ENCODE measurements at regions not wholly inside any gene's neighbourhood (a gene's known extent, or its start where the extent isn't known, plus 50 kb on each side); places are given as distances from the start of the nearest gene placed in this dataset.

GRCh38 chr7:145539910-145540309 is 576.7 kb upstream of the CNTNAP2 start:
- no CpG with 5 or more reads among the region's 2 CpGs for WGBS (ENCODE audit: insufficient coverage)
- H3K4me3 Mint-ChIP-seq = no peak overlapping the region

GRCh38 chr7:145534301-145534700 is 582.3 kb upstream of the CNTNAP2 start:
- H3K27ac ChIP-seq (ENCODE audit: low read length in 2 of 2) = no peak overlapping the region
- no peak for ATAC-seq (ENCODE audit: low read depth)
- POLR2A ChIA-PET = no interaction called here
- Mint-ChIP-seq H3K9me3 (ENCODE audit: insufficient read depth) (peaks cover 2% of the 10 kb centered on the region), H3K4me3 (no peak overlapping the region), H3K4me1 (no peaks in the 10 kb centered on the region), H3K27ac (no peak overlapping the region), H3K27me3 (no peaks in the 10 kb centered on the region)
- WGBS (ENCODE audit: insufficient coverage) = no CpG with 5 or more reads among the region's 1 CpG
- no peaks in the 10 kb centered on the region for H3K79me2 ChIP-seq (ENCODE audit: control insufficient read depth, insufficient read depth, low read length)
- no peaks in the 10 kb centered on the region for H3K27me3 ChIP-seq (replicated peaks in 1 of 4; ENCODE audit: control extremely low read depth in 1 of 4, control insufficient read depth in 3 of 4, insufficient read depth in 4 of 4, low read length in 3 of 4)
- no peak overlapping the region for H3K4me3 ChIP-seq (ENCODE audit: control extremely low read depth in 1 of 5, extremely low read depth in 1 of 5, insufficient read depth in 1 of 5, low read depth in 2 of 5, low read length in 4 of 5)
- H3K9ac ChIP-seq (ENCODE audit: low read length) = no peak overlapping the region
- intact Hi-C loops (cut with micrococcal nuclease) = no loop called here
- H2AFZ ChIP-seq (ENCODE audit: insufficient read depth, low read depth, low read length, poor library complexity, severe bottlenecking) = no peak overlapping the region
- no peaks in the 10 kb centered on the region for H3K4me1 ChIP-seq (ENCODE audit: control insufficient read depth in 2 of 2, insufficient read depth in 2 of 2, low read length in 2 of 2)
- CTCF ChIA-PET = no interaction called here
- H3K4me2 ChIP-seq (replicated peaks; ENCODE audit: low read depth, low read length, poor library complexity, severe bottlenecking) = no peak overlapping the region
- no peaks in the 10 kb centered on the region for H4K20me1 ChIP-seq (ENCODE audit: control insufficient read depth, insufficient read depth, low read length, poor library complexity, severe bottlenecking)
- TF ChIP-seq EZH2 (IDR thresholded peaks at IDR 0.05; ENCODE audit: borderline replicate concordance, insufficient read depth, low read depth, low read length, poor library complexity, severe bottlenecking) (no peak), CTCF (IDR thresholded peaks at IDR 0.05) (no peak)
- H3K9me3 ChIP-seq (ENCODE audit: control extremely low read depth in 1 of 3, control insufficient read depth in 2 of 3, insufficient read depth in 1 of 3, low read length in 2 of 3) = no peaks in the 10 kb centered on the region
- no peaks in the 10 kb centered on the region for H3K36me3 ChIP-seq (replicated peaks in 1 of 2; ENCODE audit: control extremely low read depth in 1 of 2, control insufficient read depth in 1 of 2, extremely low read depth in 1 of 2, insufficient read depth in 2 of 2, low read length in 1 of 2)
- no peak for DNase-seq

More at GRCh38 chr7:145539910-145540309, 576.7 kb upstream of the CNTNAP2 start:
- Histone ChIP-seq H3K27me3 (replicated peaks in 1 of 4; ENCODE audit: control extremely low read depth in 1 of 4, control insufficient read depth in 3 of 4, insufficient read depth in 4 of 4, low read length in 3 of 4) (no peaks in the 10 kb centered on the region), H3K4me1 (ENCODE audit: control insufficient read depth in 2 of 2, insufficient read depth in 2 of 2, low read length in 2 of 2) (no peaks in the 10 kb centered on the region), H3K27ac (ENCODE audit: low read length in 2 of 2) (no peak overlapping the region), H2AFZ (ENCODE audit: insufficient read depth, low read depth, low read length, poor library complexity, severe bottlenecking) (no peak overlapping the region), H3K79me2 (ENCODE audit: control insufficient read depth, insufficient read depth, low read length) (no peaks in the 10 kb centered on the region), H3K4me2 (replicated peaks; ENCODE audit: low read depth, low read length, poor library complexity, severe bottlenecking) (no peak overlapping the region), H3K4me3 (ENCODE audit: control extremely low read depth in 1 of 5, extremely low read depth in 1 of 5, insufficient read depth in 1 of 5, low read depth in 2 of 5, low read length in 4 of 5) (no peak overlapping the region), H4K20me1 (ENCODE audit: control insufficient read depth, insufficient read depth, low read length, poor library complexity, severe bottlenecking) (no peaks in the 10 kb centered on the region), H3K36me3 (replicated peaks in 1 of 2; ENCODE audit: control extremely low read depth in 1 of 2, control insufficient read depth in 1 of 2, extremely low read depth in 1 of 2, insufficient read depth in 2 of 2, low read length in 1 of 2) (no peaks in the 10 kb centered on the region), H3K9me3 (ENCODE audit: control extremely low read depth in 1 of 3, control insufficient read depth in 2 of 3, insufficient read depth in 1 of 3, low read length in 2 of 3) (no peaks in the 10 kb centered on the region), H3K9ac (ENCODE audit: low read length) (no peak overlapping the region)
- Mint-ChIP-seq H3K4me1 (no peaks in the 10 kb centered on the region), H3K27ac (no peak overlapping the region), H3K27me3 (no peaks in the 10 kb centered on the region), H3K9me3 (ENCODE audit: insufficient read depth) (peaks cover 2% of the 10 kb centered on the region)
- no peak for DNase-seq
- ChIA-PET POLR2A (no interaction called here), CTCF (no interaction called here)
- intact Hi-C loops (cut with micrococcal nuclease) = no loop called here
- ATAC-seq (ENCODE audit: low read depth) = no peak
- TF ChIP-seq EZH2 (IDR thresholded peaks at IDR 0.05; ENCODE audit: borderline replicate concordance, insufficient read depth, low read depth, low read length, poor library complexity, severe bottlenecking) (no peak), CTCF (IDR thresholded peaks at IDR 0.05) (no peak)
